HEK293T (cell line): ENCODE measurements at regions not wholly inside any gene's neighbourhood (a gene's known extent, or its start where the extent isn't known, plus 50 kb on each side); places are given as distances from the start of the nearest gene placed in this dataset.

Experiments
- CTCF ChIA-PET: fragments of 350-600 bp; formaldehyde crosslinking; extraction: SDS; loops from one replicate; lab custom pipeline; 2021; ENCODE audit warnings: antibody characterized with exemption, inconsistent platforms; lab: Yijun Ruan, JAX
- POLR2A ChIA-PET: fragments of 350-600 bp; formaldehyde crosslinking; extraction: SDS; loops from one replicate; lab custom pipeline; 2020; ENCODE audit warnings: antibody characterized with exemption, inconsistent platforms; lab: Yijun Ruan, JAX
- DNase-seq: peaks from one replicate; pipeline ENCODE4 v3.0.0; 2012; ENCODE audit warnings: mixed read lengths; ENCODE audit errors: extremely low spot score
- ARNT ChIP-seq: fragments of 450-650 bp; IDR thresholded peaks from 2 replicates; pipeline ENCODE4 v1.6.1; 2017; ENCODE audit warnings: mild to moderate bottlenecking
- BHLHE40 ChIP-seq: fragments of 450-650 bp; IDR thresholded peaks from 2 replicates; pipeline ENCODE4 v1.6.1; 2016; ENCODE audit warnings: mild to moderate bottlenecking, moderate library complexity, borderline replicate concordance
- CTBP1 ChIP-seq: fragments of 450-650 bp; IDR thresholded peaks from 2 replicates; pipeline ENCODE4 v1.6.1; 2016; ENCODE audit warnings: borderline replicate concordance
- ELF4 ChIP-seq: fragments of 450-650 bp; IDR thresholded peaks from 2 replicates; pipeline ENCODE4 v1.6.1; 2017; ENCODE audit warnings: antibody characterized with exemption
- FOXA1 ChIP-seq: fragments of 450-650 bp; IDR thresholded peaks from 2 replicates; pipeline ENCODE4 v1.6.1; 2016; ENCODE audit warnings: mild to moderate bottlenecking
- FOXK2 ChIP-seq: fragments of 450-650 bp; IDR thresholded peaks from 2 replicates; pipeline ENCODE4 v1.6.1; 2016; ENCODE audit warnings: mild to moderate bottlenecking
- FOXM1 ChIP-seq: fragments of 450-650 bp; IDR thresholded peaks from 2 replicates; pipeline ENCODE4 v1.6.1; 2017; ENCODE audit warnings: mild to moderate bottlenecking, borderline replicate concordance
- HDGF ChIP-seq: fragments of 450-650 bp; IDR thresholded peaks from 2 replicates; pipeline ENCODE4 v1.6.1; 2017; ENCODE audit warnings: antibody characterized with exemption, borderline replicate concordance
- L3MBTL2 ChIP-seq: fragments of 450-650 bp; conservative IDR thresholded peaks from 2 replicates; pipeline ENCODE4 v1.6.1; 2016; ENCODE audit warnings: mild to moderate bottlenecking
- LEF1 ChIP-seq: fragments of 450-650 bp; IDR thresholded peaks from 2 replicates; pipeline ENCODE4 v1.6.1; 2017; ENCODE audit warnings: mild to moderate bottlenecking, borderline replicate concordance
- NFRKB ChIP-seq: fragments of 450-650 bp; IDR thresholded peaks from 2 replicates; pipeline ENCODE4 v1.6.1; 2016; ENCODE audit warnings: mild to moderate bottlenecking, moderate library complexity
- PKNOX1 ChIP-seq: fragments of 450-650 bp; IDR thresholded peaks from 2 replicates; pipeline ENCODE4 v1.6.1; 2016
- SP1 ChIP-seq: fragments of 450-650 bp; IDR thresholded peaks from 2 replicates; pipeline ENCODE4 v1.6.1; 2017
- SUZ12 ChIP-seq: fragments of 450-650 bp; IDR thresholded peaks from 2 replicates; pipeline ENCODE4 v1.6.1; 2016; ENCODE audit warnings: mild to moderate bottlenecking
- TARDBP ChIP-seq: fragments of 450-650 bp; IDR thresholded peaks from 2 replicates; pipeline ENCODE4 v1.6.1; 2016
- ZNF384 ChIP-seq: fragments of 450-650 bp; IDR thresholded peaks from 2 replicates; pipeline ENCODE4 v1.6.1; 2016

GRCh38 chr6:23319582-23319981 is 750.2 kb downstream of the HDGFL1 start:
- no peak for TF ChIP-seq SUZ12
- TF ChIP-seq NFRKB = no peak
- no peak for TF ChIP-seq FOXA1
- no peak for TF ChIP-seq ELF4
- TF ChIP-seq BHLHE40 = no peak
- TF ChIP-seq ARNT = no peak
- TF ChIP-seq PKNOX1 = no peak
- TF ChIP-seq TARDBP = no peak
- CTCF ChIA-PET = no interaction called here

GRCh38 chr6:23320471-23321015 is 751.2 kb downstream of the HDGFL1 start:
- TF ChIP-seq LEF1 (no peak), HDGF (no peak), FOXK2 (no peak), TARDBP (no peak), L3MBTL2 (no peak), SUZ12 (no peak), FOXM1 (no peak), CTBP1 (no peak), BHLHE40 (no peak), PKNOX1 (no peak), SP1 (no peak), FOXA1 (no peak), ELF4 (no peak)
- CTCF ChIA-PET = no interaction called here
- POLR2A ChIA-PET = no interaction called here

More at GRCh38 chr6:23319582-23319981, 750.2 kb downstream of the HDGFL1 start:
- POLR2A ChIA-PET = no interaction called here
- no peak for DNase-seq

GRCh38 chr6:23323897-23324296 is 754.5 kb downstream of the HDGFL1 start:
- CTCF ChIA-PET = no interaction called here
- TF ChIP-seq ZNF384 (no peak), ELF4 (no peak)
- POLR2A ChIA-PET = no interaction called here
- no peak for DNase-seq

More at GRCh38 chr6:23320471-23321015, 751.2 kb downstream of the HDGFL1 start:
- no peak for DNase-seq

- POLR2A ChIA-PET = no interaction called here
- TF ChIP-seq FOXK2 (no peak), CTBP1 (no peak), HDGF (no peak), BHLHE40 (no peak), SP1 (no peak), ELF4 (no peak), NFRKB (no peak), ARNT (no peak), TARDBP (no peak), ZNF384 (no peak), SUZ12 (no peak), LEF1 (no peak), PKNOX1 (no peak), FOXM1 (no peak), FOXA1 (no peak), L3MBTL2 (no peak)
- DNase-seq = no peak
- CTCF ChIA-PET = no interaction called here
These were observed 755.7 kb downstream of the HDGFL1 start for GRCh38 chr6:23325065-23325464.

- CTCF ChIA-PET = no interaction called here
- no peak for DNase-seq
- no peak for TF ChIP-seq ELF4
- TF ChIP-seq FOXM1 = no peak
- TF ChIP-seq SP1 = no peak
- no peak for TF ChIP-seq LEF1
- TF ChIP-seq TARDBP = no peak
- no peak for TF ChIP-seq FOXK2
- TF ChIP-seq ARNT = no peak
- no peak for TF ChIP-seq NFRKB
- TF ChIP-seq BHLHE40 = no peak
- POLR2A ChIA-PET = no interaction called here
These were observed 758.3 kb downstream of the HDGFL1 start for GRCh38 chr6:23327621-23328020.

GRCh38 chr6:23329086-23329485 is 759.7 kb downstream of the HDGFL1 start:
- CTCF ChIA-PET = no interaction called here
- POLR2A ChIA-PET = no interaction called here
- TF ChIP-seq NFRKB = no peak
- TF ChIP-seq CTBP1 = no peak
- TF ChIP-seq ZNF384 = no peak
- no peak for TF ChIP-seq HDGF
- TF ChIP-seq ARNT = no peak
- no peak for TF ChIP-seq ELF4
- no peak for TF ChIP-seq SUZ12
- no peak for TF ChIP-seq SP1
- TF ChIP-seq PKNOX1 = no peak
- TF ChIP-seq BHLHE40 = no peak
- TF ChIP-seq LEF1 = no peak
- no peak for TF ChIP-seq L3MBTL2
- TF ChIP-seq TARDBP = no peak
- no peak for TF ChIP-seq FOXK2
- no peak for TF ChIP-seq FOXA1
- TF ChIP-seq FOXM1 = no peak
- no peak for DNase-seq
